Activated gamma-delta T cell treated with Interleukin-2 at 50 U/mL for 16 hours (primary cell): ENCODE measurements at regions not wholly inside any gene's neighbourhood (a gene's known extent, or its start where the extent isn't known, plus 50 kb on each side); places are given as distances from the start of the nearest gene placed in this dataset.

Source experiments
- DNase-seq: peaks from one replicate; pipeline ENCODE4 v3.0.0-alpha.2; 2020

DNA sequence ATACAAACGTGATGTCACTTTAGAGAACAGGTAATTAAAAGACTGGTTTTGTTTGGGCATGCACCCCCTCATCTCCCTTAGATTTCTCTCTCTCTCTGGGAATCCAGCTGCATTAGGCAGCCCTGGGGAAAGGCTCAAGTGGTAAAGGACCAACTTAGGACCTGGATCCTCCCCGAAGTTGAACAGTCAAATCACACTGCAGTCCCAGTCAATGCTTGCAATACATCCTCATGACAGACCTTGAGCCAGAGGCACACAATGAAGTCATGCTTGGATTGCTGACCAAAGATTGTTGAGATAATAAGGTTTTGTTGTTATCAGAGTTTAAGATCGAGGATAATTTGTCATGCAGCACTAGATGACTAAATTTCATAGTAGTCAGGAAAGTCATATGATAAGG lies 1285.8 kb upstream of the NCAM2 start:
- no peak for DNase-seq

DNA sequence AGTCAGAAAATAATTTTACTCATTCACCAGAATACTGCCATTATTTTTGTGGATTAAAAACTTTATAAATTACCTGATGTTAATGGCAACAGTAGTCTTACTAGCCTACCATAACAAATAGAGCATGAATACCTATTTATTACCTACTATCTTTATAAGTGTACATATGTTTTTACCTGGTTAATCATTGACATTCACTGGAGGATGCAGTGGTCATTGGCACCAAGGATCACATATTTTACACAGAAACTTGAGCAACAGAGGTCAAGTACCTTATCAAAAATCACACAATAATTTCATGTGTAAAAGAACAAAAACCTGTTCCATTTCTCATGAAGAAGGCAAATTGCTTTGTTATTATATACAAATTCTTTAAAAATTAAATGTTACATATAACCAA lies 1284.9 kb upstream of the NCAM2 start:
- DNase-seq = no peak

- no peak for DNase-seq
Observed at GRCh38 chr21:19724081-19724480, 1274.1 kb upstream of the NCAM2 start.

- no peak for DNase-seq
Observed at GRCh38 chr21:19731251-19731650, 1267.0 kb upstream of the NCAM2 start.

DNA sequence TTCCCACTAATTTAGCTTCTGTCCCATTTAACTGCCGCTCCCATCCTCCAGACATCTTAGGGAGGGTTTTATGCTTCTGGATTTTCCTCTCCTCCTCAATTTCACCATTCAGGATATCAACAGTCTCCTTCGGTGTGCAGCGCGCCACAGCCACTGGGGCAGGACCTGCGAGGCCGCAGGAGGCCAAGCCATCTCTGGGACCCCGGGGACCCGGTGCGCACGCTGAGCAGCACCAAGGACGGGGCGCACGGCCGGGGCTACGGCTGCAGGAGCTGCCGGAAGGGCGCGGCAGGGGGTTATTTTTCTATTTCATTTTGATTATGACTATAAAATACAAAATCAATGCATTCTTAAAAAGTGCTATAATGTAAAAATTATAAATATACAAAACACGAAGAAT lies 1238.4 kb upstream of the NCAM2 start:
- no peak for DNase-seq

GRCh38 chr21:19767546-19767945 lies 1230.7 kb upstream of the NCAM2 start:
- no peak for DNase-seq

GRCh38 chr21:19771881-19772280 lies 1226.3 kb upstream of the NCAM2 start:
- DNase-seq = no peak

DNA sequence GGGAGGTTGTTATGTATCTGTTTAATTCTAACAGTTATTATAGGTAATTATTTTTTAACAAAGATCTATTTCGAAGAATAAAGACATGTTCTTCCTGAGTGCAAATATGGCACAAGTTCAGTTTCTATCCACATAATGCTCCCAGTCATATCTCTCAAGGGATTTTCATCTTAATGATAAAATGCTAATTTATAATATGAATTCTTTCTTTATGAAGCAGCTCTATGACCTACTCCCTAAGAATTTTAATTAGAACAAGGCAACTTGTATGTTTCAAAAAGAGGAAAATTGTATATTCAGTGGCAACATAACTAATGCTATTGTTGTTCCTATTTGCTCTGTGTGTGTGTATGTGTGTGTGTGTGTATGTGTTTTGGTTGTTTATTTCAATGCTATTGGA lies 1222.1 kb upstream of the NCAM2 start:
- no peak for DNase-seq

GRCh38 chr21:19781881-19782652 lies 1216.1 kb upstream of the NCAM2 start:
- no peak for DNase-seq

GRCh38 chr21:19785941-19786340 lies 1212.3 kb upstream of the NCAM2 start:
- no peak for DNase-seq

- no peak for DNase-seq
Observed at GRCh38 chr21:19792004-19792403, 1206.2 kb upstream of the NCAM2 start.

GRCh38 chr21:19807201-19807600 lies 1191.0 kb upstream of the NCAM2 start:
- DNase-seq = no peak

- DNase-seq = no peak
Observed at GRCh38 chr21:19810779-19811178, 1187.4 kb upstream of the NCAM2 start.

DNA sequence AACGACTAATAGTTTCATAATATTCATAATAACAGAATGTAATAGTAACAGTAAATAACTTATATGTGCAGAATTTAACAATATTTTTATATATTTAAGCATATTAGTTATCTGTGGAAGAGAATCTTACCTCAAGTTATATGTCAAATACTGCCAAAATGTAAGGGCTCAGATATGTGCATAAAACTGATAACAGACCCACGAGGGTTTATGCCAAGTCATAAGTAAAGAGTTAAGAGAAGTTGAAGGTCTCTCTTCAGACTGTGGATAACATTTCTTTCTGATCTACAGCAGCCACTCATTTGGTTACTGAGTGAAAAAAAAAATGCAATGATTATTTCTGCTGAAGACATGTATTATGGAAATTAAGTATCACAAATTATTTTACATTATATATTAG lies 1167.8 kb upstream of the NCAM2 start:
- no peak for DNase-seq

- no peak for DNase-seq
Observed at GRCh38 chr21:19832551-19832950, 1165.7 kb upstream of the NCAM2 start.

- no peak for DNase-seq
Observed at GRCh38 chr21:19833082-19833481, 1165.1 kb upstream of the NCAM2 start.

GRCh38 chr21:19842601-19843000 lies 1155.6 kb upstream of the NCAM2 start:
- DNase-seq = no peak

GRCh38 chr21:19844334-19844733 lies 1153.9 kb upstream of the NCAM2 start:
- DNase-seq = no peak

DNA sequence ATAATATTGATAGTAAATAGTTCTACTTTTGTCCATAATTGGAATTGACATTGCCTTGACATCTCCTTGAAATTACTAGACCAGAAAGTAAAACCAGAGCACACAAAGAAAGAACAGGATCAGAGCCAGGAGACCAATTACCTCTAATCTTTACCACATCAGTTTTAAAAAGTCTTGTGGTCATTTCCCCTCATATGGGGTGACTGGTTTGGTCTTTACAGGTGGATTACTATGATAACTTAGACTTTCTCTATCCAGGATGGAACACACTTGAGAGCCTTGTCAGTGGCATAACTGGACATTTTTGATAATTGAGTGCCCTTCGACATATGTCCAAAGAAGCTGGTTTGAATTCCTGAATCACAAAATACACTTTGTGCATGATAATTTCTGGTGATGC lies 1148.1 kb upstream of the NCAM2 start:
- no peak for DNase-seq

DNA sequence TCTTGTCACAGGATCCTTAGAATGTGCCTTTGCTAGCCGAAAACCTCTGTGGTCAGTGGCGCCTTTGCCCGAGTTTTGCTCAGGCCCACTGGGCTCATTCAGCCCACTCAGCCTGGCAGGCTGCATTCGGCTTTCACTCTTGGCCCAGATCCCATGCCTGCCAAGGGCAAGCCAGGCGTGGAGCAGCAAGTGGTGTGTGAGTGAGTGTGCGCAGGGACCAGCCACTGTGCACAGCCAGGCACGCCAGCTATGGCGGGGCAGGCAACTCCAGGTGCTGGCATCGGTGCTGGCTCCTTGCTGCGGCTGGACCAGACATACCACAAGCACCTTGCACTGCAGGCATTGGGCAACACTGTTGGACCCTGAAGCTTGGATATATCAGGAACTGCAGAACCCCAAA lies 1145.1 kb upstream of the NCAM2 start:
- no peak for DNase-seq

DNA sequence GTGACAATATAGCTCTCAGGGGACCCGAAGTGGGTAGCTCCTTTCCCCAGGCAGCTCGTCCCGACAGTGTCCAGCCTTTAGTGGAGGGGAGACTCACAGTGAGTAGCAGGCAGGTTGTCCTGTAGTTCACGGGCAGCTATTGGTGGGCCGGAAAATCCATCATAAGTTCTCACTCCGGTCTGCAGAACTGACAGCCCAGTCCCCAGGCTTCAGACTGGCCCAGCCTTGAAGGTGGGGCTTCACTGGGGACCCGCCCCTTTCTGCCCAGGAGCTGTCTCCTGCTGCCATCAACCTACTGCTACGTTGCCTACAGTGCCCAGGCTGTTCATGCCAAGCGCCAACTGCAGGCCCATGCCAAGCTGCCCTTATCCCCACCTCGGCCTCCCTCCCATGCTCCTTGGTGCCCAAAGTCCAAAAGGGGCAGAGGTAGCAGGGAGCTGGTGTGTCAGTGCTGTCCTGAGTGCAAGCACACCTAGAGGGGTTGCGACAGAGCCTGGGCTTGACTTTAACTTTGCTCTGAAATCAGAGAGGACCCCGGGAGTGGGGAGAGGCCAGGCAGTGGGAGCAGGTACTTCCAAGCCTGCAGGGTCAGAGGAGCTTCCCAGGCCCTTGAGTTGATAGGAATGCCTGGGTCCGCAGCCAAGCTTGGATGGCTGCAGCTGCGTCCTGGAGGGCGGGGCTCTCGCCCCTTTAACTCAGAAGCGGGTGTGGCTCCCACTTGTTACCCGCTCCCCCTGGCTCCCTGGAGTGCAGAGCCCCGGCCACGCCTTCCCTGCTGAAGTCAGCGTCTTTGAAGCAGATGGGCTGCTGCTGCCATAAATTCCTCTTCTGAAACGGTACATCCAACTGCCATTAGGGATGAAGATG lies 1144.3 kb upstream of the NCAM2 start:
- no peak for DNase-seq

DNA sequence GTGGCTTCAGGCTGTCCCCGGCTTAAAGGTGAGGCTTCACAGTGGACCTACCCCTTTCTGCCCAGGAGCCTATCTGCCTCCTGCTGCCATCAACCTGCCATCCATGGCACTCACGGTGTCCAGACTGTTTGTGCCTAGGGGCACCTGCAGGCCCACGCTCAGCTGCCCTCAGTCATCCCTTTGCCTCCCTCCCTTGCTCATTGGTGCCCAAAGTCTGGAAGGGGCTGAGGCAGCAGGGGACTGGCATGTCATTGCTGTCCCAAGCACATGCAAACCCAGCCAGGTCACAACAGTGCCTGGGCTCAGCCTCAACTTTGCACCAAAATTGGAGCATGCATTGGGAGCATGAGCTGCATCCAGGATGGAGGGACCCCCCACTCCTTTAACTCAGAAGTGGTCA lies 1142.7 kb upstream of the NCAM2 start:
- DNase-seq = no peak

DNA sequence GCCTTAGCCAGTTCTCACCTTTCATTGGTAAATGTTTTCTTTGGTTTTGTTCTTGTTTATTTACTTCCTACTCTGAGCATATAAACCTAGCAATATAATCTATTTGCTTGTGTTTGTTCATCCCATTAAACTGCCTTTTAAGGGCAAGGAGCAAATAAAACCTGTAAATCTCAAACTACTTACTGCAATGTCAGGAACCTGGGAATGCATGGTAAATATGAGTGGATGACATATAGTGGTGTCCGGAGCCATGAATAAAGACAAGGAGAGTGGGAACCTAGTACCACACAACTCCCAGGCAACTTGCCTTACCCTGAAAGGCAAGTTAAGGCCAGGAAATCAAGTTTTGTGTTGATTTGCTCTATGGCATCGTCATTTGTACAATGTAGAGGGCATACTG lies 1133.7 kb upstream of the NCAM2 start:
- DNase-seq = no peak

DNA sequence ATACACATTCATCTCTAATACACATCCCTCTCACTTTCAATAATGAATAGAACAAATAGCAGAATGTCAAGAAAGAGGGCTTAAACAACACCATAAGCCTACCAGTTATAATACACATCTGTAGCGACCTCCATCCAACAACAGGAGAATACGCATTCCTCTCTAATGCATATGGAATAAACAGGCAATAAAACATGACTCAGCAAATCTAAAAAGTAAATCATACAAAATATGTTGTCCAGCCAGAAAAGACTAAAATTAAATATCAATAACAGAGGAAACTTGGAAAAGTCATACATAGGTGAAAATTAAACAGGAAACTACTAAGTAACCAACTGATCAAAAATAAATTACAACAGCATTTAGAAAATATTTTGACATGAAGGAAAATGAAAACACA lies 1127.5 kb upstream of the NCAM2 start:
- DNase-seq = no peak
